PC-3 (cell line): ENCODE measurements at regions not wholly inside any gene's neighbourhood (a gene's known extent, or its start where the extent isn't known, plus 50 kb on each side); places are given as distances from the start of the nearest gene placed in this dataset.

Experiments
- ATAC-seq: fragments of 200-7000 bp; cut with Tn5 transposase; 2 replicates; pipeline ENCODE4 v1.9.1; 2020; ENCODE audit warnings: mild to moderate bottlenecking, moderate library complexity
- BruUV-seq: library from RNA; stranded (reverse); fragments of 400-500 nt; replicated peaks from 2 replicates; lab custom pipeline; 2021; lab: Mats Ljungman, UMichigan
- CTCF ChIA-PET: fragments of 300-600 bp; sonication (Branson Sonifier 250); formaldehyde crosslinking; loops from one replicate; lab custom pipeline; 2022; ENCODE audit warnings: antibody characterized with exemption; lab: Charles Lee
- POLR2A ChIA-PET: fragments of 300-600 bp; sonication (Branson Sonifier 250); formaldehyde crosslinking; loops from one replicate; lab custom pipeline; 2022; ENCODE audit warnings: antibody characterized with exemption; ENCODE audit not compliant: unreplicated experiment; lab: Charles Lee
- DNase-seq: peaks from one replicate; pipeline ENCODE4 v3.0.0-alpha.2; 2015
- H2AFZ ChIP-seq: fragments of 300-600 bp; sonication (generic); 2 replicates; pipeline ENCODE4 v1.6.0; 2016; ENCODE audit warnings: antibody characterized with exemption, low read length
- H3F3A ChIP-seq: fragments of 300-600 bp; sonication (generic); one replicate; pipeline ENCODE4 v1.6.0; 2017; ENCODE audit warnings: antibody characterized with exemption, low read length, control low read depth, mild to moderate bottlenecking; ENCODE audit not compliant: unreplicated experiment
- H3K27ac ChIP-seq: fragments of 300-600 bp; sonication (generic); 2 replicates; pipeline ENCODE4 v1.5.1; 2016; ENCODE audit warnings: mild to moderate bottlenecking, low read length
- H3K27me3 ChIP-seq: fragments of 300-600 bp; sonication (generic); 2 replicates; pipeline ENCODE4 v1.6.1; 2016; ENCODE audit warnings: low read length, mixed read lengths
- H3K36me3 ChIP-seq: fragments of 300-600 bp; sonication (generic); 2 replicates; pipeline ENCODE4 v1.6.1; 2016; ENCODE audit warnings: low read depth, mixed run types, low read length, mixed read lengths
- H3K4me1 ChIP-seq: fragments of 300-600 bp; sonication (generic); 2 replicates; pipeline ENCODE4 v1.5.1; 2016; ENCODE audit warnings: low read length; ENCODE audit not compliant: insufficient read depth
- H3K4me2 ChIP-seq: fragments of 300-600 bp; sonication (generic); 2 replicates; pipeline ENCODE4 v1.6.0; 2016; ENCODE audit warnings: low read length
- H3K4me3 ChIP-seq: fragments of 300-600 bp; sonication (generic); 2 replicates; pipeline ENCODE4 v1.5.1; 2016; ENCODE audit warnings: mild to moderate bottlenecking, low read length, mixed read lengths
- H3K79me2 ChIP-seq: fragments of 300-600 bp; sonication (generic); 2 replicates; pipeline ENCODE4 v1.6.1; 2017; ENCODE audit warnings: low read length, mixed read lengths
- H3K9ac ChIP-seq: fragments of 300-600 bp; sonication (generic); 2 replicates; pipeline ENCODE4 v1.6.0; 2016; ENCODE audit warnings: mild to moderate bottlenecking, low read length
- H3K9me2 ChIP-seq: fragments of 300-600 bp; sonication (generic); replicated peaks from 2 replicates; pipeline ENCODE4 v1.6.1; 2016; ENCODE audit warnings: mixed run types, low read length, mixed read lengths
- H3K9me3 ChIP-seq: fragments of 300-600 bp; sonication (generic); 2 replicates; pipeline ENCODE4 v1.6.1; 2016; ENCODE audit warnings: low read length, mixed read lengths
- H4K20me1 ChIP-seq: fragments of 300-600 bp; sonication (generic); 2 replicates; pipeline ENCODE4 v1.6.1; 2016; ENCODE audit warnings: low read length, mixed read lengths
- CTCF ChIP-seq: fragments of 300-600 bp; sonication (generic); conservative IDR thresholded peaks from 2 replicates; pipeline ENCODE4 v1.5.1; 2017; ENCODE audit warnings: antibody characterized with exemption, low read depth, mild to moderate bottlenecking, low read length
- EZH2 ChIP-seq: fragments of 300-600 bp; sonication (generic); IDR thresholded peaks from one replicate; pipeline ENCODE4 v1.6.1; 2017; ENCODE audit warnings: antibody characterized with exemption, mild to moderate bottlenecking, low read length; ENCODE audit not compliant: unreplicated experiment
- EZH2phosphoT487 ChIP-seq: fragments of 300-600 bp; sonication (generic); IDR thresholded peaks from 2 replicates; pipeline ENCODE4 v1.6.1; 2018; ENCODE audit warnings: mild to moderate bottlenecking, antibody characterized with exemption, low read length, borderline replicate concordance
- intact Hi-C: fragments of 100-400 bp; cut with micrococcal nuclease; formaldehyde crosslinking; loops from 2 replicates; pipeline ENCODE4 v1.9.0; 2023

- Histone ChIP-seq H3K4me3 (no peak overlapping the region), H2AFZ (no peak overlapping the region), H3F3A (no peaks in the 10 kb centered on the region), H3K36me3 (no peaks in the 10 kb centered on the region), H4K20me1 (no peaks in the 10 kb centered on the region), H3K9me2 (no peaks in the 10 kb centered on the region), H3K27me3 (no peaks in the 10 kb centered on the region), H3K4me2 (no peak overlapping the region), H3K4me1 (no peaks in the 10 kb centered on the region), H3K9ac (no peak overlapping the region), H3K9me3 (no peaks in the 10 kb centered on the region), H3K27ac (no peak overlapping the region), H3K79me2 (no peaks in the 10 kb centered on the region)
- ATAC-seq (no peak), DNase-seq (no peak)
- TF ChIP-seq EZH2 (no peak), EZH2phosphoT487 (no peak), CTCF (no peak)
- intact Hi-C loops = no loop called here
- POLR2A ChIA-PET = no interaction called here
- no TSS peak for BruUV-seq
- CTCF ChIA-PET = interaction anchor here (0.6 kb wide), 1 partner anchor 21 kb away, joined by 4 read pairs; no protein-coding TSS in a partner anchor
Measured at GRCh38 chr1:91597215-91597614, 96.6 kb downstream of the CDC7 start.

- intact Hi-C loops = no loop called here
- no TSS peak for BruUV-seq
- Histone ChIP-seq H3K27ac (no peak overlapping the region), H3K9me2 (no peaks in the 10 kb centered on the region), H3K27me3 (no peaks in the 10 kb centered on the region), H3K4me3 (no peak overlapping the region), H3K4me2 (no peak overlapping the region), H3K9ac (no peak overlapping the region), H2AFZ (no peak overlapping the region), H3K79me2 (no peaks in the 10 kb centered on the region), H3K4me1 (no peaks in the 10 kb centered on the region), H3K36me3 (no peaks in the 10 kb centered on the region), H4K20me1 (no peaks in the 10 kb centered on the region), H3K9me3 (no peaks in the 10 kb centered on the region), H3F3A (no peaks in the 10 kb centered on the region)
- no peak for TF ChIP-seq EZH2phosphoT487
- no peak for TF ChIP-seq CTCF
- no peak for TF ChIP-seq EZH2
- POLR2A ChIA-PET = no interaction called here
- no peak for DNase-seq
- no peak for ATAC-seq
- CTCF ChIA-PET = no interaction called here
Measured at GRCh38 chr1:91600431-91601337, 100.0 kb downstream of the CDC7 start.
